ENCODE measurements at regions not wholly inside any gene's neighbourhood (a gene's known extent, or its start where the extent isn't known, plus 50 kb on each side); places are given as distances from the start of the nearest gene placed in this dataset.

- Histone ChIP-seq H3K4me3 (no peak overlapping the region), H3K27ac (no peak overlapping the region), H3K36me3 (no peaks in the 10 kb centered on the region), H3K4me1 (peaks cover 0 to 8% (median 0%) of the 10 kb centered on the region in 9 donors), H3K27me3 (no peaks in the 10 kb centered on the region), H3K9me3 (no peaks in the 10 kb centered on the region)
- WGBS, 2 donors = 71 to 77% methylated on average over 8 of the region's 8 CpGs
- intact Hi-C loops (cut with DNase I) = loop anchor here in 2 of 10 donors (5.0 to 10.0 kb wide), 2 partner anchors 1267 to 1425 kb away; no protein-coding TSS in a partner anchor
- no peak for ATAC-seq
- no peak for TF ChIP-seq CTCF (IDR thresholded peaks at IDR 0.05)
- no peak for DNase-seq
These were observed 210.6 kb downstream of the C1D start for GRCh38 chr2:67851956-67852824.

- ATAC-seq (no peak), DNase-seq (no peak)
- intact Hi-C loops (cut with DNase I) = loop anchor here in 2 of 10 donors (5.0 to 10.0 kb wide), 2 partner anchors 1269 to 1427 kb away; no protein-coding TSS in a partner anchor
- peaks cover 0 to 14% (median 8%) of the 10 kb centered on the region in 7 donors for H3K27me3 ChIP-seq
- H3K4me3 ChIP-seq = no peak overlapping the region
- 83 to 91% methylated on average over 6 of the region's 6 CpGs for WGBS, 2 donors
- TF ChIP-seq CTCF (IDR thresholded peaks at IDR 0.05) = no peak
- H3K4me1 ChIP-seq = peaks cover 0 to 7% (median 0%) of the 10 kb centered on the region in 9 donors
- H3K36me3 ChIP-seq = no peaks in the 10 kb centered on the region
- H3K9me3 ChIP-seq = no peaks in the 10 kb centered on the region
- no peak overlapping the region for H3K27ac ChIP-seq
These were observed 208.6 kb downstream of the C1D start for GRCh38 chr2:67854103-67854743.

- Histone ChIP-seq H3K27ac (no peak overlapping the region), H3K36me3 (no peaks in the 10 kb centered on the region), H3K4me1 (peaks cover 0 to 2% (median 0%) of the 10 kb centered on the region in 9 donors), H3K4me3 (no peak overlapping the region), H3K27me3 (peaks cover 0 to 19% (median 13%) of the 10 kb centered on the region in 7 donors), H3K9me3 (no peaks in the 10 kb centered on the region)
- DNase-seq (no peak), ATAC-seq (no peak)
- WGBS, 2 donors = 60 to 71% methylated on average over 1 of the region's 1 CpG
- no peak for TF ChIP-seq CTCF (IDR thresholded peaks at IDR 0.05)
- intact Hi-C loops (cut with DNase I) = loop anchor here in 2 of 10 donors (5.0 to 10.0 kb wide), 2 partner anchors 1270 to 1427 kb away; no protein-coding TSS in a partner anchor
These were observed 208.0 kb downstream of the C1D start for GRCh38 chr2:67854798-67855197.

GRCh38 chr2:67856866-67857265 is 205.9 kb downstream of the C1D start:
- Histone ChIP-seq H3K27me3 (peaks cover 0 to 32% (median 17%) of the 10 kb centered on the region in 7 donors), H3K4me1 (no peaks in the 10 kb centered on the region), H3K27ac (no peak overlapping the region), H3K36me3 (no peaks in the 10 kb centered on the region), H3K9me3 (peaks cover 0 to 2% (median 0%) of the 10 kb centered on the region in 11 donors), H3K4me3 (no peak overlapping the region)
- DNase-seq = no peak
- intact Hi-C loops (cut with DNase I) = loop anchor here in 1 of 10 donors (10.0 kb wide), 1 partner anchor 1272 kb away; no protein-coding TSS in a partner anchor
- ATAC-seq = no peak
- no peak for TF ChIP-seq CTCF (IDR thresholded peaks at IDR 0.05)
- WGBS, 2 donors = 52 to 62% methylated on average over 3 of the region's 3 CpGs

Data from heart right ventricle (tissue), 16 donors.